GM10248 (cell line): ENCODE measurements at regions not wholly inside any gene's neighbourhood (a gene's known extent, or its start where the extent isn't known, plus 50 kb on each side); places are given as distances from the start of the nearest gene placed in this dataset.

Experiments used
- CTCF ChIA-PET: fragments of 300-600 bp; sonication (Branson Sonifier 250); formaldehyde crosslinking; extraction: SDS; loops from one replicate; lab custom pipeline; 2021; ENCODE audit warnings: antibody characterized with exemption; lab: Yijun Ruan, JAX
- POLR2A ChIA-PET: fragments of 350-650 bp; sonication (Branson Sonifier 250); formaldehyde crosslinking; extraction: SDS; loops from one replicate; lab custom pipeline; 2020; ENCODE audit warnings: antibody characterized with exemption; lab: Yijun Ruan, JAX
- DNase-seq: peaks from one replicate; pipeline ENCODE4 v3.0.0; 2012; ENCODE audit errors: extremely low spot score
- CTCF ChIP-seq: IDR thresholded peaks from 2 replicates; pipeline ENCODE4 v1.5.1; 2012; ENCODE audit warnings: mild to moderate bottlenecking, low read depth; ENCODE audit errors: extremely low read depth, missing control alignments, control extremely low read depth

- ChIA-PET CTCF (interaction anchor here (0.8 to 3.1 kb wide), 4 partner anchors 8 to 15 kb away, joined by 3 to 14 read pairs (median 4); no protein-coding TSS in a partner anchor), POLR2A (no interaction called here)
- DNase-seq: no peak
- no peak for TF ChIP-seq CTCF
These were observed 270.5 kb upstream of the PROK2 start for GRCh38 chr3:72055436-72055835.

DNA sequence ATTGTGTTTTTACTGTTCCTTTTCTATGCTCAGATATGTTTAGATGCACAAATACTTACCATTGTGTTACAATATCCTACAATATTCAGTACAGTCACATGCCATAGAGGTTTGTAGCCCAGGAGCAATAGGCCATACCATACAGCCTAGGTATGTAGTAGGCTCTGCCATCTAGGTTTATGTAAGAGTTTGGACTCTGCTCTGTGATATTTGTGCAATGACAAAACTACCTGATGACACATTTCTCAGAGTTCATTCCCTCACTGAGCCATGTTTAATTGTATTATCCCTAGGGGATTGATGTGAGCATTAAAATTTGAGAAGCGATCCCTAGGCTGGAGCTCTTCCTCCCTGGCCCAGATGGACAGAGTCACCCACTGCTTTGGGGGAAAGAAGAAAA lies 270.0 kb upstream of the PROK2 start:
- POLR2A ChIA-PET: no interaction called here
- DNase-seq: no peak
- TF ChIP-seq CTCF: no peak
- CTCF ChIA-PET: interaction anchor here (1.5 to 3.1 kb wide), 4 partner anchors 8 to 15 kb away, joined by 4 to 14 read pairs (median 6); no protein-coding TSS in a partner anchor

- CTCF ChIA-PET: interaction anchor here (2.1 kb wide), 1 partner anchor 13 kb away, joined by 7 read pairs; no protein-coding TSS in a partner anchor
- POLR2A ChIA-PET: no interaction called here
- no peak for TF ChIP-seq CTCF
- no peak for DNase-seq
These were observed 268.0 kb upstream of the PROK2 start for GRCh38 chr3:72052841-72053409.

- no peak for TF ChIP-seq CTCF
- CTCF ChIA-PET: interaction anchor here (1.5 to 1.9 kb wide), 2 partner anchors 10 to 37 kb away, joined by 3 to 5 read pairs; no protein-coding TSS in a partner anchor
- no peak for DNase-seq
- POLR2A ChIA-PET: no interaction called here
These were observed 265.8 kb upstream of the PROK2 start for GRCh38 chr3:72050771-72051170.

DNA sequence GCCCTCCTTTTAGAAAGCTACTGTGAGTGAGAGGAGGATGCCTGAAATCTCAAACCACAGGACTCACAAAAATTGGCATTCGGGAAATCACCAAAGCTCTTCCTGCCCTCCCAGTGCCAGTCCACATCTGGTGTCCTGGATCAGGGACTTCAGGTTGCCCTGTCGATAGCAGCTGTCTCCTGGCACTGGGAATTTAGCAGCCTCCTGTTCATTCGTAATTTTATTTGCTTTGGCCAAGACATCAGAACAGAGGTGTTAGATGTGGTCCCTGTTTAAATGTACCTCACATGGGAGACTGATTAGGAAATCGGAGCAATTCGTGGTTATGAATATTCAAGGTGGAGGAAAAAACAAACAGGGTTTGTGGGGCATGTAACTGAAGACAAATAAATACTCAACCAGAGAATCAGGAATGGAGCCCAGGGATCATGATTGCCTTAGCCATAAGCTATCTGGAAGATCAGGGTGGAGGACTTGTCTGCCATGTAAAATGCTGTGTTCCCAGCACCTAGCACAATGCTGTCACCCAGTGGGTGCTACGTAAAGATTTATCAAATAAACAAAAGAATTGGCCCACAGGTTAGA lies 265.2 kb upstream of the PROK2 start:
- no peak for DNase-seq
- TF ChIP-seq CTCF: no peak
- ChIA-PET CTCF (interaction anchor here (1.0 to 1.9 kb wide), 3 partner anchors 10 to 37 kb away, joined by 3 to 5 read pairs (median 3); no protein-coding TSS in a partner anchor), POLR2A (no interaction called here)

DNA sequence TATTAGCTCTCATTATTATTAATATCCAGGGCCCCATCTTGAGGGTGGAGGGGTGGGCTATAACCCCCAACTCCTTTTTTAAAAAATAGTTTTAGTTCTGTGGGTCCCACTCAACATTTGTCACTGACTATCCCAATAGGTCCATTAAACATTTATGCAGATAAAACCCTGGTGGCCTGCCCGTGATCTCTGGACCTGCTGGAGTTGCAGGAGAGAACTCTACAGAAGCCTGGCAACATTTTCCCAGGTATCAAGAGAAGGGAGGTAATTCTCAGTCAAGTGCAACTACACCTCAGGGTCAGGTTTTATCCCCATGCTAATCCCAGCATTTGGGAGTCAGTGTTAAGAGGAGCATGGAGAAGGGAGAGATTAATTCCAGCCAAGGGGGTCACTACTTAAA lies 264.4 kb upstream of the PROK2 start:
- CTCF ChIA-PET: interaction anchor here (1.0 to 1.9 kb wide), 2 partner anchors 9 to 11 kb away, joined by 3 to 5 read pairs; no protein-coding TSS in a partner anchor
- TF ChIP-seq CTCF: no peak
- POLR2A ChIA-PET: no interaction called here
- DNase-seq: no peak
